ENCODE measurements at regions not wholly inside any gene's neighbourhood (a gene's known extent, or its start where the extent isn't known, plus 50 kb on each side); places are given as distances from the start of the nearest gene placed in this dataset.
"Not testable (repeated sequence)": the region's sequence is repeated elsewhere in the genome, so short reads cannot be mapped to it uniquely, and the experiment has no call there.

DNA sequence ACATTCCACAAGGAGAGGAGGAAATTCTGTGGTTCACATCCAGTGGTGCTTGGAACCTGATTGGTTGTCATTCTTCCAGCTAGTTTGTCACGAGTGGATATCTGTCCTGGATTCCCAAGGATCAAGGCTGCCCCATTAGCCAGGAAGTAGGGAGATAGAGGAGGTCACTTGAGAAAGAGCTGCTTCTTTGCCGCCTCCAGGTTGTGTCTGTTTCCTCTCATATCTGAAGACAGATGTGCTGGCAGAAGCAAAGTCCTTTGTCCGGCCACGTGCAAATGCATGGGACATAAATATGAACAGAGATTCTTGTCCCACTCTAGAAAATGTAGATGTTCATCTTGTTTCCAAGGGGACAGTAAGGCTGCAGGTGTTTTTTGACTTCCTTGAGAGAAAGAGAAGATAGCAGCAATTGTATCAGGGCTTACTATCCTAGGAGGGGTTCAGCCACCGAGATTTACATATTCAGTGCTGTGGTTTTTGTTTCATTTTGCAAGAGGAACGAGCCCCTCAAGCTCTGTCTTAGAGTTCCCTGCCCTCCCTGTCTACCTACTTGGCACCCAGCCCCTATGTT, 174.4 kb downstream of the RPIA start:
- no peak for DNase-seq

DNA sequence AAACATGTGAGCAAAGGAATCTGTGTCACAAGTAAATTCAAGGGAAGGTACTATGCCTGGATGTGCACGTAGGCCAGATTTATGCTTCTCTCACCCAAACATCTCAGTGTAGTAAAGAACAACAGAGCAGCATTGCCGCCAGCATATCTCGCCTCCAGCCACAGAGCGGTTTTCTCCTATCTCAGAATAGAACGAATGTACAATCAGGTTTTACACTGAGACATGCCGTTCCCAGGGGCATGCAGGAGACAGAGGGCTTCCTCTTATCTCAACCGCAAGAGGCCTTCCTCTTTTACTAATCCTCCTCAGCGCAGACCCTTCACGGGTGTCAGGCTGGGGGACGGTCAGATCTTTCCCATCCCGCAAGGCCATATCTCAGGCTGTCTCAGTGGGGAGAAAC, 175.3 kb downstream of the RPIA start:
- no peak for DNase-seq

DNA sequence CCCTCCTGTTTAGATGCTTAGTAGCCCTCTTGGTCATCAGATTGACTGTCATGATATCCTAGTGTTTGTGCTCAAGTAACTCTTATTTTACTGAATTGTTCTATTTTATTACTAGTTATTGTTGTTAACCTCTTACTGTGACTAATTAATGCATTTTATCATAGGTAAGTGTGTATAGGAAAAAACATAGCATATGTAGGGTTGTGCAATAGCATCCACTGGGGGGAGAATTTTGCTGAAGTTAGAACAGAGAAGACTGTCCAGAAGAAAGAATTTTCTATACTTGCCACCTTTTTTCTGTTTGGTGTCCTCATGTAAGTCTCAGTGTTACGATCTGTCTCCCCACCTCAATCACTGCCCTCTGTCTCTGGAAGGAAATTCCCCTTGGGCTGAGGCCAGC, 177.4 kb downstream of the RPIA start:
- no peak for DNase-seq

DNA sequence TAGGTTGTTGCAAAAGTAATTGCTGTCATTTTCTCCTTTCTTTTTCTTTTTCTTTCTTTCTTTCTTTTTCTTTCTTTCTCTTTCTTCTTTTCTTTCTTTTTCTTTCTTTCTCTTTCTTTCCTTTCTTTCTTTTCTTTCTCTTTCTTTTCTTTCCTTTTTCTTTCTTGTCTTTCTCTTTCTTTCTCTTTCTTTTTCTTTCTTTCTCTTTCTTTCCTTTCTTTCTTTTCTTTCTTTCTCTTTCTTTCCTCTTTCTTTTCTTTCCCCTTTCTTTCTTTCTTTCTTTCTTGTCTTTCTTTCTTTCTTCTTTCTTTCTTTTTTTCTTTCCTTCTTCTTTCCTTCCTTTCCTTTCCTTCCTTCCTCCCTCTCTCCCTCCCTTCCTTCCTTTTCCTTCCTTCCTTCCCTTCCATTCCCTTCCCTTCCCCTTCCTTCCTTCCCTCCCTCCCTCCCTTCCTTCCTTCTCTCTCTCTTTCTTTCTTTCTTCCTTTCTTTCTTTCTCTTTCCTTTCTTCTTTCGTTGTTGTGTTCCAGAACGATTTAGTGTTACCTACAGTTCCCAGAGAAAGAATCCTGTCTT, 178.9 kb downstream of the RPIA start:
- no peak for DNase-seq

DNA sequence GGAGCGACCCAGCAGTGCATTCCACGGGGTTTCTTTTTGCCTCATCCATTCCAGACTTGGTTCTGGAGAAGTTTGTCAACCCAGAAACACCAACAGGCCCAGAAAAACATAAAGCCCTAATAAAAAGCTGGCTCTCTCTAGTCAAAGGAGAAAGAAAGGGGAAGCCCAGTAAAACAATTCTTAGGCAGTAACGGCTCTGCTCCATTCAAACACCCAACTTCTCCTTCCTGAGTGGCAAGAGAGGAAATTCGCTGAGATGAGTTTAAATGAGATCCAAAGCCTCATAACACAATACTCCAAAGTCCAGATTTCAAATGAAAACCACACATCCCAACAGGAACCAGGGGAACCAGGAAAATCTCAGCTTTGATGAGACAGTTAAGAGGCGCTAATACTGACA, 179.9 kb downstream of the RPIA start:
- DNase-seq, result no peak

DNA sequence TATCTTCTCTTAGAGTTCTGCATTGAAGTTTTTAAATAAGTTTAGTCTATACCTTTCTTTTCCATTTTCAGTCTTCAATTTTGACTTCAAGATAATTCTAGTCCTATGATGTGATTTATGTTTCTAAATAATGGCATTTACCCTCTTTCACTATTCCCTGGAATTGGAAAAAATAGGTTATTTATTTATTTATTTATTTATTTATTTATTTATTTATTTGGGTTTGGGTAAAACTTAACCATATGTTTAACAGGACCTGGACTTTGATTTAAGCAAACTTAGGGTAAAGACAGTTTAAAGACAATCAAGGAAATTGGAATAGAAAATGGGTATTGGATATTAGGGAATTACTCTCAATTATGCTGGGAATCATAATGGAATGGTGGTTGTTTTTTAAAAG, 182.1 kb downstream of the RPIA start:
- no peak for DNase-seq

DNA sequence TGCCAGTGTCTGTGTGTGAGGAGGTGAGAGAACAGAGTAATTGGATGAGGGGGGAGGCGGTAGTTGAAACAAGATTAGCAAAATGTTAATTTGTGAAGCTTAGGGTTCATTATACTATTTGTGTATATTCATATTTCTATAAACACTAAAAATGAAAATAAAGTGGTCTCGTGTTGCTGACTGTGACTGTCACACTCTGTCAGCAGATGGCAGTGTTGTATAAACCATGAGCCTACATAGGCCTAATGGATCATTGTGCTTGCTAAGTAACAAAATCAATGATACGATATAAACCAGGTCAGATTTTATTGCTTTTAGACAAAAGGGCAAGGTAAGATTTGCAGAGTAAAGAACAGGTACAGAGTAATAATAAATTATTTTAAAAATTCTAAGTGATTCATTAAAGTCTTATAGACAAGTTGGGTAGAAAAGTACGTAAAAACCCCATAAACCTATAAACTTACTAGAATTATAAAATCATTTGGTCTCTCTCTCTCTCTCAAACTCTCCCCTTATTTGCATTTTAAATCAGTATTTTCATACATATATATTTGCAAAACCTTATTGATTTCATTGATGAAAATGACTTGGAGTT, 182.7 kb downstream of the RPIA start:
- DNase-seq, result peak; percentile 17 to 29

DNA sequence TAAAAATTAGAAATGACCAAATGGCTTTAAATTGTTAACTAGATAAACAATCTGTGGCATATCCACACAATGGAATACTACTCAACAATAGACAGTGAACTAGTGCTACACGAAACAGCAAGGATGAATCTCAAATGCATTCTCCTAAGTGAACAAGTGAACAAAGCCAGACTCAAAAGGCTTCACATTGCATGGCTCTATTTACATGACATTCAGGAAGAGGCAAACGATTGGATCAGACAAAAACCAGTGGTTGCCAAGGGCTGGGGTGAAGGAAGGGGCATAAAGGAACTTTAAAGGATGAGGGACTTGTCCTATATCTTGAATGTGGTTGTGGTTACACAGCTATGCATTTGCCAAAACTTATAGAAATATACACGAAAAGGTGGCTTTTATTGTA, 184.3 kb downstream of the RPIA start:
- DNase-seq, result no peak

DNA sequence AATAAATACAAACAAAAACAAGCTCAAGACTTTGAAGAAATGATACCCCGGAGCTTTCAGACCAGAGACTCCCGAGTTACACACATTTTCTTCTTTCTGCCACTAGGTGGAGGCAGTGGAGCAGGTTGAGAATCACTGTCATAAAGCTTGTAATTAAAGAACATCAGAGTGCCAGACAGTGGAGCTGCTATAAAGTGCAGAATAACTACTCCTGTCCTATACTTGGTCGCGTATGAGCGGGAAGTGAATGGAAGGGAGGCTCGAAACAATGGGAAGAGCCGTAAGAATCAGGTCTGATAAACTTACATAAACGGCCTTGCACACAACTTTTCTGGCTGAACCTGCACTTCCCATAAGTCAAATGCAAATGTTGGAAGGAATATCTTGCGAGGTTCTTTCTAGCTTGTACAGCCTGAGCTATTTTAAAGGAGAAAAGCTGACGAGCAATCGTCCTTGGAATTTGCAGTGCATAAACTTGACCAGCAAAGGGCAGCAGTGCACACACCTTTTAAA, 189.0 kb downstream of the RPIA start:
- DNase-seq, result peak in 1 of 2 experiments; percentile 9

DNA sequence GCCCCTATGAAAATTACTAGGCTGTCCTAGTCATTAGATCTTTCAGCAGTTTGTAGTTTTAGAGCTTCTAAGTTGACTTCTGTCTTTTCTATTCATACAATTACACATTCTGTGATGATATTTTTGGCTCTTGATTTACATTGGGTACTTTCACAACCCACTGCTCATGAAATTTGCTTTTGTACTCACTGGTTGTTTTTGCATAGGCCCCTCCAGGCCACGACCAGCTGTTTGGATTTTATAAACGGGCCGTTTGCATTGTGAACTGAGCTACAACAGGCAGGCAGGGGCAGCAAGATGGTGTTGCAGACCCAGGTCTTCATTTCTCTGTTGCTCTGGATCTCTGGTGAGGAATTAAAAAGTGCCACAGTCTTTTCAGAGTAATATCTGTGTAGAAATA, 193.8 kb downstream of the RPIA start:
- no peak for DNase-seq

DNA sequence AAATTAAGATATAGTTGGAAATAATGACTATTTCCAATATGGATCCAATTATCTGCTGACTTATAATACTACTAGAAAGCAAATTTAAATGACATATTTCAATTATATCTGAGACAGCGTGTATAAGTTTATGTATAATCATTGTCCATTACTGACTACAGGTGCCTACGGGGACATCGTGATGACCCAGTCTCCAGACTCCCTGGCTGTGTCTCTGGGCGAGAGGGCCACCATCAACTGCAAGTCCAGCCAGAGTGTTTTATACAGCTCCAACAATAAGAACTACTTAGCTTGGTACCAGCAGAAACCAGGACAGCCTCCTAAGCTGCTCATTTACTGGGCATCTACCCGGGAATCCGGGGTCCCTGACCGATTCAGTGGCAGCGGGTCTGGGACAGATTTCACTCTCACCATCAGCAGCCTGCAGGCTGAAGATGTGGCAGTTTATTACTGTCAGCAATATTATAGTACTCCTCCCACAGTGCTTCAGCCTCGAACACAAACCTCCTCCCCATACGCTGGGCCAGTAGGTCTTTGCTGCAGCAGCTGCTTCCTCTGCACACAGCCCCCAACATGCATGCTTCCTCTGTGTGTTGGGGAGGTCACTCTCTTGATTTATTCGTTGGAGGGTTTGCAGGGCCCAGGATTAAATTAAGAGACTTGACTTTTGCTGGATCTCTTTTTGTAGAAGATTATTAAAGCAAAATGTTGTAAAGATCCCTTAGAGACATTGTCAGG, 194.4 kb downstream of the RPIA start:
- DNase-seq, result no peak

DNA sequence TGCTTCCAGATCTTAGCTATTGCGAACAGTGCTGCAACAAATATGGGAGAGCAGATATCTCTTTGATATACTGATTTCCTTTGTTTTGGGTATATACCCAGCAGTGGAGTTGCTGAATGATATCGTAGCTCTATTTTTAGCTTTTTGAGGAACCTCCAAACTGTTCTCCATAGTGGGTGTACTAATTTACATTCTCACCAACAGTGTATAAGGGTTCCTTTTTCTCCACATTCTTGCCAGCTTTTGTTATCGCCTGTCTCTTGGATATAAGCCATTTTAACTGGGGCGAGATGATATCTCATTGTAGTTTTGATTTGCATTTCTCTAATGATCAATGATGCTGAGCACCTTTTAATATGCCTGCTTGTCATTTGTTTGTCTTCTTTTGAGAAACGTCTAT, 196.0 kb downstream of the RPIA start:
- DNase-seq, result not testable (repeated sequence)

DNA sequence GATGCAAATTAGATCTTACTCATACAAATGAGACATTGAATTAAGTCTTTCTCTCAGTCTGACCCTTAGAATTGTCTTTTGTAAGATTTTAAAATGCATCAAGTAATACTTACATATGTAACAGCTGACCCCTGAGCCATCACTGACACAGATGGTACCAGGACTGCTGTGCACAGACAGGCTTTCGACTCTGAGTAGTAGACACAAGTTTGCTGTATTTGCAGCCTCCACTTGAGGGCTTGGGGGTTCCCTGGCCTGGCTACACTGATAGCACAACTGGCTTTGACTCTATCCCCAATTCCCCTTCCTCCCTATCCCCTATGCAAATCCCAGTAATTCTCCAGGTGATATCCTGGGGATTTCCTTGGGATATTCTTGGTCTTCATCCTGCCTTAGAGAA, 200.7 kb downstream of the RPIA start:
- DNase-seq, result no peak

DNA sequence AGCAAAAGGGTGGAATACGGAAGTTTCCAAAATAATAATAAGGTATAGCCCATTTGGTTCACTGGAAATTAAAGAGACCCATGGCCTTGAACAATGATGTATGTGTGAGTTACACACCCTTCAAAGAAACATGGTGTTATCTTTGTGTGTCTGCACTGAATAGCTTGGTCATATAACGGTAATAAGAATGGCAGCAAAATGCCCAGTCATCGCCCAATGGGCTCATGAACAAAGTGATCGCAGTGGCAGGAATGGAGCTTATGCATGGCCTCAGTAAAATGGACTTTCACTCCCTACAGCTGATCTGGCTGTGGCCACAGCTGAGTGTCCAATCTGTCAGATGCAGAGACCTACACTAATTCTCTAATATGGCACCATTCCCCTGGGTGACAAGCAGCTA, 201.3 kb downstream of the RPIA start:
- no peak for DNase-seq

DNA sequence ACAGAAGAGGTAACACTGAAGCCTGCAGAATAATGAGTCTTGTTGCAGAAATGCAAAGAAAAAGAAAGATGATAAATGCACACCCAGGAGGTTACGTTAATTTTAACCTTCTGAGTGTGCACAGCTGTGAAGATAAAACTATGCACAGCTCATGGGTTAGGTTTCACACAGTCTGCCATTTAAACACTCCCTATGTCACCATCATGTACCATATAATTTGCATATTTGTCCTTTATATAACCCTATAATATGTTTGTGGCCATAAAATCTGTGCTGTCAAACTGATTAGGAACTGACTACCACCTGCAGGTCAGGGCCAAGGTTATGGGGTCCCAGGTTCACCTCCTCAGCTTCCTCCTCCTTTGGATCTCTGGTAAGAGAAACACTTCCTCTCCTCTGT, 205.5 kb downstream of the RPIA start:
- no peak for DNase-seq

DNA sequence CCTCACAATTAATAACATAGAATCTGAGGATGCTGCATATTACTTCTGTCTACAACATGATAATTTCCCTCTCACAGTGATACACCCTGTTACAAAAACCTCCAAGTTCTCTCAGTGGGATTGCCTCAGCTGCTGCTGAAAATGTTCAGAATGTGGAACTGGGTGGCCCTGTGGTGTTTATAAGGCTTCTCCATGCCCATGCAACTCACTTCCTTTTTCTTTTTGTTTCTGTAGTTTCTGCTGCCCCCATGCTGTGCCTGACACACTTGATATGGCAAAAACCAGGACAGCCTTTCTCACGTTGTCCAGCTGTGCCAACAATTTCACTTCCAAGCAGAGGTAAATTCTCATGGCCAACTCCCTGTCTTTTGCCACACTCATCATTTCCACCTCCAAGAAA, 206.2 kb downstream of the RPIA start:
- no peak for DNase-seq

DNA sequence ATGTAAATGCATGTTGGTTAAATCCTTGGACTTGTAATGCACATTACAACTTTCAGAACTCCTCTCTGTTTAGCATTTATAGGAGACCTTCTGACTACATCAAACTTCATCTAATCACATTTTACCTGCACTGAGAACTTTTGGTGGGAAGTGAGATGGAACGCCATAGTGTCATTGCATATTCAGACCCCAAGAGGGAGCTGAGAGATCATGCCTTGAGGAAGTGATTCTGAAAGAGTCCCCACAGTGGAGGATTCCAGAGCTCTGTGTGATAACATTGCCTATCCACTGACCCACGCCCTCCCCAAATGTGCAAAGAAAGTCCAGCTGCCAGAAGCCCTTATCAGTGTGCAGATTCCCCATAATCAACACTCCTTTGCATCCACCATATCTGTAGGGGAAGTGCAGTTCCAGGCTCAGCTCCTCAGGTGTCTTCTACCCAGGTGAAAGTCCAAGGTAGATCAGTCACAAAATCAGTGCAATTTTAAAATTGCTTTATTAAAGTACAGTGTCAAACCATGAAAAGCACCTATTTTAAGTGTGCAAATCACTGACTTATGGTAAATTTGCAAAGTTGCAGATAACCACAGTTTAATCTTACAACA, 212.4 kb downstream of the RPIA start:
- no peak for DNase-seq

DNA sequence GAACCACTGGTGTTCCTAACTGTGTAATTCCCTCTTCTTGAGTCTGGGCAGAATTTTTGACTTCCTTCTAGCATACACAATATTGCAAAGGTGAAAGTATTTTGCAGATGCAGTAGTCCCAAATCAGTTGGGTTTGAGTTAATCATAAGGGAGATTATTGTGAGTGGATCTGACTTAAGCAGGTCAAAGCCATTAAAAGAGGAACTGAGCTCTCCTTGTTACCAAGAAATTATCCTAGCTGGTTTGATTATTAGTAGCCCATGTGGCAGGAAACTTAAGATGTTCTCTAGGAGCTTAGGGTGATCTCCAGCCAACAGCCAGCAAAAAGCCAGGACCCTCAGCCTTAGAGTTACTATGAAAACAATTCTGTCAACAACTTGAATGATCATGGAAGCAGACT, 221.8 kb downstream of the RPIA start:
- DNase-seq, result no peak

DNA sequence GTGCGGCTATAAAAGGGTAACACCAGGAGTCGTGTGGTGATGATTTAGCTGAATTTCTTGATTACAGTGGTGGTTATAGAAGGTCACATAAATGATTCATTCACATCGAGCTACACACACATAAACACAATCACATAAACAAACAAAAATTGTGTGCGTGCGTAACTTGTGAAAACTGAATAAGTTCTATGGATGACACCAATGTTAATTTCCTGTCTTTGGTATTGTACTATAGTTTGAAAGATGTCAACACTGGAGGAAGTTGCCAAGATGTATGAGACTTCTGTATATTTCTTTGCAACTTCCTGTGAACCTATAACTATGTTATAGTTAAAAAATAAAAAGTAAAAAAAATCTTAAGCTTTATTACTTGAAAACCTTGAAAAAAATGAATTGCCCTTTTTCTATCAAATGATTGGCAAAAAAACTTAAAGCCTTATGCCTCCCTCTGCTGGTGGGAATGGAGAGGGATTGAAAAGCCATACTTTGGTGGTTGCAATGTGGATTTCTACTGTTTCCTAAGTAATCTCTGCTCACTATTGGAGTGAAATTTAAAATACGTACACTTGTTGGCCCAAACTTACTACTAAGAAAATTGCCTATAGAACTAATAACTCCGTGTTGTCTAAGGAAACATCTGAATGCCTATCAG, 227.7 kb downstream of the RPIA start:
- DNase-seq, result no peak

DNA sequence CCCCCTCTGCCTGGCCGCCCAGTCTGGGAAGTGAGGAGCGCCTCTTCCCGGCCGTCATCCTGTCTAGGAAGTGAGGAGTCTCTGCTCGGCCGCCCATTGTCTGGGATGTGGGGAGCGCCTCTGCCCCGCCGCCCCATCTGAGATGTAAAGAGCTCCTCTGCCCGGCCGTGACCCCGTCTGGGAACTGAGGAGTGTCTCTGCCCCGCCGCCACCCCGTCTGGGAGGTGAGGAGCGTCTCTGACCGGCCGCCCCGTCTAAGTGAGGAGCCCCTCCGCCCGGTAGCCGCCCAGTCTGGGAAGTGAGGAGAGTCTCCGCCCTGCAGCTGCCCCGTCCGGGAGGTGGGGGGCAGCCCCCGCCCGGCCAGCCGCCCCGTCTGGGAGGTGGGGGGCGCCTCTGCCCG, 228.9 kb downstream of the RPIA start:
- not testable (repeated sequence) for DNase-seq

DNA sequence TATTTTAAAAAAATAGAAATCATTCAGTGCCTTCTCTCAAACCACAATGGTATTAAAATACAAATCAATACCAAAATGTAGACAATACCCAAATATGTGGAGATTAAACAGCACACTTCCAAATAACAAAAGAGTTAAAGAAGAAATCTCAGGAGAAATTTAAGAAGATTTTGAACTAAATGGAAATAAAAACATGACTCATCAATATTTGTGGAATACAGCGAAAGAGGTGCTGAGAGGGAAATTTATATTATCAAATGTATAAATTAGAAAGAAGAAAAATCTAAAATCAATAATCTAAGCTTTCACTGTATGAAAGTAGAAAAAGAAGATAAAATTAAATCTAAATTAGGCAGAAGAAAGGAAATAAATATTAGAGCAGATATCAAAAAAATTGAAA, 233.1 kb downstream of the RPIA start:
- no peak for DNase-seq

DNA sequence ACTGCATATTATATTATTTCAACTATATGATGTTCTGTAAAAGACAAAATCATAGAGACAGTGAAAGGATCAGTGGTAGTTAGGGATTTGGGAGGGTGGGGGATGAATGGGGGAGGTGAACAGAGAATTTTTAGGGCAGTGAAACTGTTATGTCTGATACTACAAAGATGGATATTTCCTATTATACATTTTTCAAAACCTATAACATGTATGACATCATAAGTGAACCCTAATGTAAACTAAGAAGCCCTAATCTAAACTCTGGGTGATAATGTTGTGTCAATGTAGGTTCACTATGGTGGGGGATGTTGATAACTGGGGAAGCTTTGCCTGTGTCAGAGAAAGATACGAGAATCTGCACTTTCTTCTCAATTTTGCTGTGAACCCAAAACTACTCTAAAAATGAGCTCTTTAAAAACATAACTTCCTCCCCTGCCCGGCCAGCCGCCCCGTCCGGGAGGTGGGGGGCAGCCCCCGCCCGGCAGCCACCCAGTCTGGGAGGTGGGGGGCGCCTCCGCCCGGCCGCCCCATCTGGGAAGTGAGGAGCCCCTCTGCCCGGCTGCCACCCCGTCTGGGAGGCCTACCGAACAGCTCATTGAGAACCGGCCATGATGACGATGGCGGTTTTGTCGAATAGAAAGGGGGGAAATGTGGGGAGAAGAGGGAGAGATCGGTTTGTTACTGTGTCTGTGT, 234.4 kb downstream of the RPIA start:
- DNase-seq, result no peak

DNA sequence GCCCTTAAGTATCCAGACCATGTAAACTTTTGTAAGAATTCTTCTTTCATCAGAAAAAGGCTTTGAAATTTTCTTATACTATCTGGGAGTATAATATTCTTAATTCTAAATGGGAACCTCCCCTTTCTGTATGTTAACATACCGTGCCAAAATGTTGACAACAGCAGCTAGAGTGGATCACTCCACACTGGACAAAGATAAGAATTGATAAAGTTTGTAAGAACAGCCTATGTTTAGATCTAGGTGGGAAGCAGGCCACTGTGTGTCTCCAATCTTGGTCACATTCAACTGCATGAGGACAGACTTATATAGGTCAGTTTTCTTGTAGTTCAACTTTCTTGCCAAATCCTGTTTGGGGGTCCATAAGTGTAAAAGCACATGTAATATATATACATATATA, 235.7 kb downstream of the RPIA start:
- DNase-seq, result no peak
